Lower lobe of right lung (tissue), 2 donors: ENCODE measurements at regions not wholly inside any gene's neighbourhood (a gene's known extent, or its start where the extent isn't known, plus 50 kb on each side); places are given as distances from the start of the nearest gene placed in this dataset.

ENCODE experiments used
- ATAC-seq, 2 donors: fragments of 200-7000 bp; cut with Tn5 transposase; one replicate each; pipeline ENCODE4 v1.9.1; 2020 to 2022; ENCODE audit warnings: mild to moderate bottlenecking in 2 of 2, moderate library complexity in 2 of 2
- DNase-seq: peaks from one replicate; pipeline ENCODE4 v3.0.0-alpha.2; 2020
- H3K27ac ChIP-seq: fragments of 200-600 bp; one replicate; pipeline ENCODE4 v1.8.0; 2022
- H3K27me3 ChIP-seq: fragments of 200-600 bp; one replicate; pipeline ENCODE4 v1.8.0; 2022; ENCODE audit warnings: low read depth
- H3K36me3 ChIP-seq: fragments of 200-600 bp; one replicate; pipeline ENCODE4 v1.8.0; 2022; ENCODE audit warnings: mild to moderate bottlenecking
- H3K4me1 ChIP-seq: fragments of 200-600 bp; one replicate; pipeline ENCODE4 v1.8.0; 2022
- H3K4me3 ChIP-seq: fragments of 200-600 bp; one replicate; pipeline ENCODE4 v1.8.0; 2022; ENCODE audit warnings: mild to moderate bottlenecking
- H3K9me3 ChIP-seq: fragments of 200-600 bp; one replicate; pipeline ENCODE4 v1.8.0; 2022
- intact Hi-C: fragments of 100-400 bp; cut with DNase I; formaldehyde crosslinking; loops from one replicate; pipeline ENCODE4 v1.11.0; 2022
- TF ChIP-seq, protein P1 (sequence below): fragments of 200-600 bp; IDR thresholded peaks from one replicate; pipeline ENCODE4 v1.8.0; 2022; ENCODE audit warnings: antibody characterized with exemption, mild to moderate bottlenecking
- donor health status: DM: no; HTN: yes; CAD: no; lungs with severe emphysema.

DNA sequence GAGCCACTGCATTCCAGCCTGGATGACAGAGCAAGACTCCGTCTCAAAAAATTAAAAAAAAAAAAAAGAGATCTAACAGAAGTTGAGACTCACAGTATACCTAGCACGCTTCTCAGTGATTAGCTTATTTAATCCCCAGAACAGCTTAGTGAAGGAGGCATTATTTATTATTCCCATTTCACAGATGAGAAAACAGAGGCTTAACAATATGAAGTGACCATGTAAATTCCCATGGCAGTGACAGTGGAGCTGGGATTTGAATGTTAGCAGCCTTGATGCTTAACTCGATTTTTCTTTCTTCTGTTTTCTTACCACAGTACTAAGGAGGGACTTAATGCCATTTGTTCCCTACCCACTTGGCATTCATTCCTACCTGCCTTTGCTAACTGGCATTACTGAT is 89.9 kb upstream of the ZNF217 start:
- DNase-seq, result no peak
- H3K36me3 ChIP-seq, result no peaks in the 10 kb centered on the region
- no peaks in the 10 kb centered on the region for H3K27me3 ChIP-seq
- H3K4me3 ChIP-seq, result no peak overlapping the region
- H3K4me1 ChIP-seq, result peaks cover 18% of the 10 kb centered on the region
- intact Hi-C loops, result no loop called here
- no peaks in the 10 kb centered on the region for H3K9me3 ChIP-seq
- ATAC-seq, result no peak
- H3K27ac ChIP-seq, result no peak overlapping the region
- TF ChIP-seq, protein P1, sequence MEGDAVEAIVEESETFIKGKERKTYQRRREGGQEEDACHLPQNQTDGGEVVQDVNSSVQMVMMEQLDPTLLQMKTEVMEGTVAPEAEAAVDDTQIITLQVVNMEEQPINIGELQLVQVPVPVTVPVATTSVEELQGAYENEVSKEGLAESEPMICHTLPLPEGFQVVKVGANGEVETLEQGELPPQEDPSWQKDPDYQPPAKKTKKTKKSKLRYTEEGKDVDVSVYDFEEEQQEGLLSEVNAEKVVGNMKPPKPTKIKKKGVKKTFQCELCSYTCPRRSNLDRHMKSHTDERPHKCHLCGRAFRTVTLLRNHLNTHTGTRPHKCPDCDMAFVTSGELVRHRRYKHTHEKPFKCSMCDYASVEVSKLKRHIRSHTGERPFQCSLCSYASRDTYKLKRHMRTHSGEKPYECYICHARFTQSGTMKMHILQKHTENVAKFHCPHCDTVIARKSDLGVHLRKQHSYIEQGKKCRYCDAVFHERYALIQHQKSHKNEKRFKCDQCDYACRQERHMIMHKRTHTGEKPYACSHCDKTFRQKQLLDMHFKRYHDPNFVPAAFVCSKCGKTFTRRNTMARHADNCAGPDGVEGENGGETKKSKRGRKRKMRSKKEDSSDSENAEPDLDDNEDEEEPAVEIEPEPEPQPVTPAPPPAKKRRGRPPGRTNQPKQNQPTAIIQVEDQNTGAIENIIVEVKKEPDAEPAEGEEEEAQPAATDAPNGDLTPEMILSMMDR, result no peak

DNA sequence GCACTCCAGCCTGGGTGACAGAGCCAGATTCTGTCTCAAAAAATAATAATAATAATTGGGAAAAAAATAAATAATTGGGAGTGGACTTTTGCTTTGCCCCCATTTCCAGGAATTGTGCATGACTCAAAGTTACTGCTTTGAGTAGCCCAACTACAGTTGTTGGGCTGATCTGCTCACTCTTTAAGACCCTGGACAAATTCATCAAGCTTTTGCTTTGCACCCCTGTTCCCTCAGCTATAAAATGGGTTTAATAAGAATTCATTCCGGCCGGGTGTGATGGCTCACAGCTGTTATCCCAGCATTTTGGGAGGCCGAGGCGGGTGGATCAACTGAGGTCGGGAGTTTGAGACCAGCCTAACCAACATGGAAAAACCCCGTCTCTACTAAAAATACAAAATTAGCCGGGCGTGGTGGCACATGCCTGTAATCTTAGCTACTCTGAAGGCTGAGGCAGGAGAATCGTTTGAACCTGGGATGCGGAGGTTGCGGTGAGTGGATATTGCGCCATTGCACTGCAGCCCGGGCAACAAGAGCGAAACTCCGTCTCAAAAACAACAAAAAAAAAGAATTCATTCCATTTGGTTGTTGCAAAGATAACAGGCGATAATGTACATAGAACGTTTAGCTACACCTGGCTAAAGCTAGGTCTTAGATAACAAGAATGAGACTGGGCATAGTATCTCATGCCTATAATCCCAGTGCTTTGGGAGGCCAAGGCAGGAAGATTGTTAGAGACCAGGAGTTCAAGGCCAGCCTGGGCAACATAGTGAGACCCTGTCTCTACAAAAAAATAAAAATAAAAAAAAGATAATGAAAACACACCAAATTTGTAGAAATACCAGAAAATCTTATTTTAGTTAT is 87.9 kb upstream of the ZNF217 start:
- peaks cover 32% of the 10 kb centered on the region for H3K4me1 ChIP-seq
- intact Hi-C loops, result no loop called here
- no peak overlapping the region for H3K4me3 ChIP-seq
- TF ChIP-seq, protein P1, result no peak
- ATAC-seq, result no peak
- H3K27ac ChIP-seq, result no peak overlapping the region
- no peak for DNase-seq
- H3K36me3 ChIP-seq, result no peaks in the 10 kb centered on the region
- no peaks in the 10 kb centered on the region for H3K27me3 ChIP-seq
- H3K9me3 ChIP-seq, result no peaks in the 10 kb centered on the region

DNA sequence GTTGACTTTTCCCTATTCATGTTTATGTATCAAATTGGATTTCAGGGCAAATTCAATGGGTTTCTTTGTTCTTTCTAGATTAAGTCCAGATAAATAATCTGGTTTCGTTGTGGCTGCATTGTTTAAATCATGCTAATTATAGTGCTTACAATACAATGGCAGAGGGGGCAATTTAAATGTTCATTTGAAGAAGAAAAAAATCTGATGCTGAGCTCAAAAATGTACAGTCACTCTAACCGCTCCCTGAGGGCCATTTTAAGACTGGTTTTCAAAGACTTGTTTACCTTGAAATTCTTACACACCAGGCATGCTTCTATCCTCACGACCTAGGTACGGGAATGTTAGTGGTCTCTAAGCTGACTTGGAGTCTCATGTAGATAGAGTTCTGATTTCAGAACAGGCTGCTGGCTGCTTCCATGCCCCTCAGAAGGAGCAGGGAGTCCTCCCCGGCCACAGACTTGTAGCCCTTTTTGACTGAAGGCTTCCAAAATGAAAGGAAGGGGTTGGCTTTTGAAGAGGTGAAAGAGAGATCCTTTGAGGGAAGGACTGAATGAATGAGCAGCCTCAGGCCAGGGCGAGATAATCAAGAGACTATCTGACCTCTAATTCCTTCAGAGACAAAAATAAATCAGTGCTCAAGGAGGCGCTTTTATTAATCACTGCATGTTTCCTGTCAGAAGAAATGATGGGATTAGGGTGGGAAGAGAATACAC is 86.1 kb upstream of the ZNF217 start:
- no peak overlapping the region for H3K27ac ChIP-seq

DNA sequence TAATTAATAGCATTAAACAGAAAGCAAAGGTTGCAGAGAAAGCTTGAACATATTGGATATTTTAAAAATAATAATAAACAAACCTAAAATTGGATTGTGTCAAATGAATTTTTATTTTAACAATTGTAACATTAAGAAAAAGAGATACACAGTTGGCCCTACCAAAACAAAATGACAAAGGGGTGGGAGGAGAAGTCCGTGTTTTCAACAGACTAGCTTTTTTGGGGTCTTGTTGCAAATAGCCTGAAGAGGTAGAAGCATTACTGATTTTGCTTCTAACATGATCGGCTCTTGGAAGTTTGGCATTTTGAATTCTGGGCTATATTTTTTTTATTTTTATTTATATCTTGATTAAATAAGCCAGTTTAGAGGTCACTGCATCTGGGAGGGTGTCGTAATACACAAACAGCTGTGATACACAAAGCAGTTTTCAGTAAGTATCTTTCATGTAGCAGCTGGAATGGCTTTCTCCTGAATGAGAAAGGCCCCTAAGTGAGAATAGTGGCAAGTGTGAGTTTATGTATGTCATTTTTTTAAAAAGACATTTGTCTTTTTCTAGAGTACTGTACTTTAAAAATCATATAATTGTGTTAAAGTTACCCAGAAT is 85.5 kb upstream of the ZNF217 start:
- ATAC-seq (no peak), DNase-seq (no peak)
- H3K27me3 ChIP-seq, result no peaks in the 10 kb centered on the region
- TF ChIP-seq, protein P1, result no peak
- peaks cover 32% of the 10 kb centered on the region for H3K4me1 ChIP-seq
- H3K4me3 ChIP-seq, result no peak overlapping the region
- H3K9me3 ChIP-seq, result no peaks in the 10 kb centered on the region
- H3K36me3 ChIP-seq, result no peaks in the 10 kb centered on the region
- H3K27ac ChIP-seq, result peak overlapping the region; percentile 13
- intact Hi-C loops, result no loop called here

More for the DNA sequence above, 86.1 kb upstream of the ZNF217 start:
- intact Hi-C loops, result no loop called here
- ATAC-seq (no peak), DNase-seq (no peak)
- no peaks in the 10 kb centered on the region for H3K27me3 ChIP-seq
- H3K4me1 ChIP-seq, result peaks cover 32% of the 10 kb centered on the region
- no peaks in the 10 kb centered on the region for H3K9me3 ChIP-seq
- TF ChIP-seq, protein P1, result no peak
- H3K36me3 ChIP-seq, result no peaks in the 10 kb centered on the region
- H3K4me3 ChIP-seq, result no peak overlapping the region

DNA sequence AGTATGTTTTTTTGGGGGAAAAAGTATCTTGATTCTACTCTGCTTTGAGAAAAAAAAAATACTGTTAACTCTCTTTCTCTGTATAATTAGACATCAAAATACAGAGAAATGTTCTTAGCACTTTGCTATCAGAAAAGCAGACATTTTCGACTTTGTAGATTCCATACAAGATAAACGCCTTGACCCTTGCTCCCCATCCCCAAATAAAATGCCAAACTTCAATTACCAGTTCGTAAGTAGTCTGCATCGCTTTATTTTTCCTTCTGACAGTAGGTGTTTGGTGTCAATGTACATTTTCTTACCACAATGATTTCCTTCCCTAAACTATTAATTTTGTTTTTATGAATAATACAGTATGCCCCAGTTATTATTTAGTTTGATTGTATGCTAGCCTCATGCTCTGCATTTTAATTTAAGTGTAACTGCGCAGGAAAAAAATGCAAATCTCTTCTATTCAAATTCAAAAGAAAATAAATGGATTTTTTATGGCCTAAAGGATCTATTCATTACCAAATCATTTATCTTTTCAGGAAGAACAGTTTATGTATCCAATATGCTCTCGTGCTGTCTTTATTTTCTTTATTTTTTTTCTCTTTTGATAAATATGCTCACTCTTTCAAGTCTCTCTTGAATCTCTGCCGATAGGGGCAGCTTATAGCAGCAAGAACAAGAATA is 84.8 kb upstream of the ZNF217 start:
- H3K9me3 ChIP-seq, result no peaks in the 10 kb centered on the region
- DNase-seq, result no peak
- no peaks in the 10 kb centered on the region for H3K27me3 ChIP-seq
- ATAC-seq, result no peak
- TF ChIP-seq, protein P1, result no peak
- H3K36me3 ChIP-seq, result no peaks in the 10 kb centered on the region
- intact Hi-C loops, result no loop called here
- peaks cover 32% of the 10 kb centered on the region for H3K4me1 ChIP-seq
- H3K27ac ChIP-seq, result peak overlapping the region; percentile 13
- H3K4me3 ChIP-seq, result no peak overlapping the region
